Immature natural killer cell (primary cell): ENCODE measurements at regions not wholly inside any gene's neighbourhood (a gene's known extent, or its start where the extent isn't known, plus 50 kb on each side); places are given as distances from the start of the nearest gene placed in this dataset.

Experiments
- DNase-seq, 3 donors: peaks; one replicate each; pipeline ENCODE4 v3.0.0; 2022; ENCODE audit warnings: mixed read lengths in 1 of 3
- H3K27ac Mint-ChIP-seq, 6 donors: one replicate each; pipeline ENCODE4 v1.8.0; 2020; ENCODE audit warnings: mixed read lengths in 6 of 6, mild to moderate bottlenecking in 5 of 6, inconsistent platforms in 4 of 6, moderate library complexity in 3 of 6
- H3K27me3 Mint-ChIP-seq, 3 donors: one replicate each; pipeline ENCODE4 v1.8.0; 2020 to 2021; ENCODE audit warnings: low read depth in 3 of 3, mild to moderate bottlenecking in 3 of 3, mixed read lengths in 3 of 3, moderate library complexity in 3 of 3, inconsistent platforms in 1 of 3
- H3K36me3 Mint-ChIP-seq, 3 donors: one replicate each; pipeline ENCODE4 v1.8.0; 2020; ENCODE audit warnings: mixed read lengths in 3 of 3, inconsistent platforms in 2 of 3, mild to moderate bottlenecking in 2 of 3
- H3K4me1 Mint-ChIP-seq, 2 donors: one replicate each; pipeline ENCODE4 v1.8.0; 2020; ENCODE audit warnings: inconsistent platforms in 2 of 2, mild to moderate bottlenecking in 2 of 2, mixed read lengths in 2 of 2, moderate library complexity in 1 of 2
- H3K4me3 Mint-ChIP-seq, 5 donors: one replicate each; pipeline ENCODE4 v1.8.0; 2020; ENCODE audit warnings: mild to moderate bottlenecking in 5 of 5, mixed read lengths in 5 of 5, inconsistent platforms in 3 of 5, moderate library complexity in 3 of 5
- H3K9me3 Mint-ChIP-seq, 6 donors: one replicate each; pipeline ENCODE4 v1.8.0; 2020; ENCODE audit warnings: mild to moderate bottlenecking in 6 of 6, mixed read lengths in 6 of 6, inconsistent platforms in 4 of 6, moderate library complexity in 3 of 6

DNA sequence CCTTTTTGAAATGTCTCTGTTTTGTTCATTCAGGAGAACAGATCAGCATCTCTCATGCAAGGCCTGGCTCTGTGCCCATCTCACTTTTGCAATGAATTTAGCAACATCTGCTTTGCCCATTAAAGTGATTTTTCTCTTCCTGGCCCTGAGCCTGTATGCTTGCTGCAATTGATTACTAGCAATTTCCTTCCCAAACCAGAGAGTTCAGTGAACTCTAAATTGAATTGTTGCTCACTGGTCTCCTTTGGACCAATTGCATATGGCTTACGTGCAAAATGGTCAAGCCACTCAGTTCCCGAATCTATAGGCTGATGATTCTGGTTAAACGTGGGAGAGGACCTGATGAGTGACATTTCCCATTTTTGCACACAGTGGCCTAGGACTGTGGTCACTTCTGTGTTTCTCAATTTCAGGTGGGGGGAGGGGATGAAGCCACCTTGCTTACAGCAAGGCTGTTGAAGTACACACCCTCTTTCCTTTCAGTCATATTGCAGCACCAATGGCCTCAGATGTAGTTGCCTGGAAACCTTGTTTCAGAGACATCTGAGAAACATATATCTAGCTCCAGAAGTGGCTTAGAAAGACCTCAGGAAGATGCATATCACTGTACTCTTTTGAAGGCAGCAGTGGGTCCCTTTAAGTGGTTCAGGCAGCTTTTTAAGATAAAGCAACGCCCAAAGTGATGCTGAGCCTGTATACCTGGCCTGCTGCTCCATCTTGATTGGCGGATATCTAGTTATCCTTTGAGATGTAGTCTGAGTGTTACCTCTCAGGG lies 201.4 kb downstream of the PTEN start:
- no peak overlapping the region for H3K4me3 Mint-ChIP-seq
- peaks cover 0 to 4% (median 0%) of the 10 kb centered on the region in 3 donors for H3K36me3 Mint-ChIP-seq
- H3K4me1 Mint-ChIP-seq, result peaks cover 36 to 68% of the 10 kb centered on the region in 2 donors

DNA sequence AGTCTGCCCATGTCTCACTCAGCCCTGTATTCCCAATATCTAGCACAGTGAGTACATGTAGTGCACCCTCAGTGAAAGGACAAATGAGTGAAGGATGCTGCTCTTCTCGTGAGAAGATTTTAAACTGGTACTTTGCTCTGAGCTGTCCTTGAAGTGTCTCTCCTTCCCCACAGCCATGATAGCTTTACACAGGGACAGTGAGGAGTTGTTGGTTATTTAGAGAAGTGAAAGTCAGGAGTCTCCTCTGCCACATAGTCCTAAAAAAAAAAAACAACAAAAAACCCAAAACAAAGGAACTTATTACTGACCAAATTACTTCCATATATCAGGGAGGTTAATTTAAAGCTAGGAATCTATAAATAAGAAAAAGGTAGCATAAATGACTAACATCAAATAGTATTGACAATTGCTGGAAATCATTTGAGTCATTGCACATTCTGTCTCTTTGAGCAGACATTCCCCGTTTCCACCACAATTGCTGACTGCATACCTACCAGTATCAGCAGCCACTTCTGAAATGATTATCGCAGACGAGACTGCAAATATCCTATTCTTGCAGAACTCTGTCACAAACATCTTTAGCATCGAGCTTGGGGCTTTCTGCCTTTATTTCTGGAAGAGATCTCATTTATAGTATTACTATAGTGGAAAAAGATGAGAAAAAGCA lies 202.1 kb downstream of the PTEN start:
- H3K9me3 Mint-ChIP-seq, result peaks cover 0 to under 1% (median 0%) of the 10 kb centered on the region in 6 donors
- H3K36me3 Mint-ChIP-seq, result peaks cover 0 to 4% (median 0%) of the 10 kb centered on the region in 3 donors
- no peak for DNase-seq
- H3K27ac Mint-ChIP-seq, result peak overlapping the region in 4 of 6 donors; percentile 9 to 69 (median 47)
- H3K27me3 Mint-ChIP-seq, result peaks cover 3 to 8% (median 8%) of the 10 kb centered on the region in 3 donors
- no peak overlapping the region for H3K4me3 Mint-ChIP-seq
- peaks cover 37 to 71% of the 10 kb centered on the region in 2 donors for H3K4me1 Mint-ChIP-seq

More for the DNA sequence above, 201.4 kb downstream of the PTEN start:
- H3K27me3 Mint-ChIP-seq, result peaks cover 3 to 10% (median 6%) of the 10 kb centered on the region in 3 donors
- H3K9me3 Mint-ChIP-seq, result peaks cover 0 to 1% (median 0%) of the 10 kb centered on the region in 6 donors
- H3K27ac Mint-ChIP-seq, result peak overlapping the region in 4 of 6 donors; percentile 26 to 69 (median 47)
- no peak for DNase-seq

GRCh38 chr10:88066319-88066718 lies 202.9 kb downstream of the PTEN start:
- Mint-ChIP-seq H3K4me3 (peak overlapping the region; percentile 3 to 61 (median 54)), H3K4me1 (peaks cover 37 to 71% of the 10 kb centered on the region in 2 donors), H3K9me3 (no peaks in the 10 kb centered on the region), H3K27me3 (peaks cover 0 to 5% (median 4%) of the 10 kb centered on the region in 3 donors), H3K36me3 (peaks cover 0 to 4% (median 0%) of the 10 kb centered on the region in 3 donors), H3K27ac (peak overlapping the region in 4 of 6 donors; percentile 50 to 84 (median 76))
- DNase-seq, result no peak

GRCh38 chr10:88066876-88067275 lies 203.5 kb downstream of the PTEN start:
- H3K36me3 Mint-ChIP-seq, result peaks cover 0 to 4% (median 0%) of the 10 kb centered on the region in 3 donors
- H3K4me1 Mint-ChIP-seq, result peaks cover 40 to 75% of the 10 kb centered on the region in 2 donors
- no peaks in the 10 kb centered on the region for H3K9me3 Mint-ChIP-seq
- H3K27ac Mint-ChIP-seq, result peak overlapping the region; percentile 24 to 84 (median 72)
- H3K27me3 Mint-ChIP-seq, result peaks cover 0 to 5% (median 4%) of the 10 kb centered on the region in 3 donors
- DNase-seq, result peak; percentile 29 to 37 (median 33)
- peak overlapping the region; percentile 3 to 64 (median 57) for H3K4me3 Mint-ChIP-seq

- peak overlapping the region in 4 of 6 donors; percentile 9 to 69 (median 30) for H3K27ac Mint-ChIP-seq
- peaks cover 0 to 4% (median 0%) of the 10 kb centered on the region in 3 donors for H3K36me3 Mint-ChIP-seq
- peaks cover 45 to 73% of the 10 kb centered on the region in 2 donors for H3K4me1 Mint-ChIP-seq
- no peak for DNase-seq
- H3K27me3 Mint-ChIP-seq, result peaks cover 0 to 5% (median 4%) of the 10 kb centered on the region in 3 donors
- H3K9me3 Mint-ChIP-seq, result no peaks in the 10 kb centered on the region
- H3K4me3 Mint-ChIP-seq, result peak overlapping the region in 4 of 5 donors; percentile 3 to 64 (median 56)
These were observed 204.3 kb downstream of the PTEN start for GRCh38 chr10:88067737-88068136.

GRCh38 chr10:88069338-88069737 lies 205.9 kb downstream of the PTEN start:
- Mint-ChIP-seq H3K27ac (no peak overlapping the region), H3K4me3 (no peak overlapping the region), H3K27me3 (peaks cover 5 to 16% (median 8%) of the 10 kb centered on the region in 3 donors), H3K4me1 (peaks cover 45 to 61% of the 10 kb centered on the region in 2 donors), H3K36me3 (peaks cover 0 to 4% (median 0%) of the 10 kb centered on the region in 3 donors), H3K9me3 (no peaks in the 10 kb centered on the region)
- DNase-seq, result no peak

- H3K36me3 Mint-ChIP-seq, result peaks cover 0 to 4% (median 0%) of the 10 kb centered on the region in 3 donors
- H3K9me3 Mint-ChIP-seq, result no peaks in the 10 kb centered on the region
- peaks cover 5 to 23% (median 15%) of the 10 kb centered on the region in 3 donors for H3K27me3 Mint-ChIP-seq
- no peak for DNase-seq
- H3K4me1 Mint-ChIP-seq, result peaks cover 52 to 54% of the 10 kb centered on the region in 2 donors
- H3K4me3 Mint-ChIP-seq, result no peak overlapping the region
- no peak overlapping the region for H3K27ac Mint-ChIP-seq
These were observed 206.9 kb downstream of the PTEN start for GRCh38 chr10:88070080-88070880.

DNA sequence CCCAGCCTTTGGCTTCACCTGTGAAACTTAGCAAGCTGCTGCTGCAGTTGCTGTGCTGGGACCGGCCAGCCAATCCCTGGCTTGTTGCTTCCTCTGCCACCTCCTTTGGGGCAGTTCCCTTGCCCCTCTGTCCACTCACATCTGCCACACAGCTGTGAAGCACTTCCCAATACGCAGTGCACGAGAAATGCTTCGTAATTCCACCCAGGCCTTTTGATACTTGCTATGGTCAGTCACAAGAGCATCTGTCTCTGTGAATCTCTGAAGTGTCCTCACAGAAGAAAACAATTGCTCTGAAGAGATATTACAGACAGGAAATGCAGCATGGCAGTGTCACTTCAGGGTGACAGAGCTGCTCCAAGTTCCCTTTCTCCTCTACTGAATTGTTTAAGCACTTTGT lies 208.5 kb downstream of the PTEN start:
- peak overlapping the region in 2 of 6 donors; percentile 23 to 43 for H3K27ac Mint-ChIP-seq
- H3K4me1 Mint-ChIP-seq, result peaks cover 56 to 61% of the 10 kb centered on the region in 2 donors
- no peaks in the 10 kb centered on the region for H3K9me3 Mint-ChIP-seq
- H3K36me3 Mint-ChIP-seq, result peaks cover 0 to 4% (median 0%) of the 10 kb centered on the region in 3 donors
- no peak for DNase-seq
- no peak overlapping the region for H3K4me3 Mint-ChIP-seq
- H3K27me3 Mint-ChIP-seq, result peaks cover 11 to 28% (median 23%) of the 10 kb centered on the region in 3 donors

DNA sequence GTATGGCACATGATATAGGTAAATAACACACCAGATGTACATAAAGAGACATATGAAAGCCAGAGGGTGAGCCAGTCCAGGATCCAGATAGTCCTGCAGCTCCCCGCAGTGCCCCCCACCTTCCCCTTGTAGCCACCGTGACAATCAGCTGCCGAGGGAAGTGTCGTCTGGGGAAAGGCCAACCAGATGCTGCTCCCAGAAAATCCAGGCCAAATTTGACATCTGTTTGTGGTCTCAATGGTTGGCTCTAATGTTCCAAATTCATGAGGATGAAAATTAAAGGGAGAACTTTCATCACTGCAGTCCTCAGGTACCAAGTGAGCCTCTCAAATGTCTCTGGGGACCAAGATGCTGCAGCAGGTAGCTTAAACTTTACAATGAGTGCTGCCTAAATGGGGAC lies 210.3 kb downstream of the PTEN start:
- no peak for DNase-seq
- H3K27ac Mint-ChIP-seq, result no peak overlapping the region
- peaks cover 46 to 54% of the 10 kb centered on the region in 2 donors for H3K4me1 Mint-ChIP-seq
- peaks cover 16 to 28% (median 28%) of the 10 kb centered on the region in 3 donors for H3K27me3 Mint-ChIP-seq
- no peak overlapping the region for H3K4me3 Mint-ChIP-seq
- no peaks in the 10 kb centered on the region for H3K36me3 Mint-ChIP-seq
- no peaks in the 10 kb centered on the region for H3K9me3 Mint-ChIP-seq

DNA sequence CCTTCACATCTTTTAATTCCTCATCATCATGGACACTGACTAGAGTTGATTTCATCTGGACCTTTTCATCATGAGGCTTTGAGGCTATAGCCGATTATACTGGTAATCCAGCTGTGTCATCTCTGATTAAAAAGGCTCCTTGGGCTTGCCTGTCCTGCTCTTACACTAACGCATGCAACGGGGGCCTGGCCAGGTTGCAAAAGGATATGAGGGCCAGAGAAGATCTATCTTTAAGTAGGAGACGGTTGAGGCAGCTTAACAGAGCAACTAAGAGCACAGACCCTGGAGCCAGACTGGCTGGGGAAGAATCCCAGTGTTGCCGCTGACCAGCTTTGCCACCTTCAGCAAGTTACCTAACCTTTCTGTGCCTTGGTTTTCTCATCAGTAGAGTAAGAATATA lies 211.5 kb downstream of the PTEN start:
- no peak for DNase-seq
- H3K4me3 Mint-ChIP-seq, result peak overlapping the region in 2 of 5 donors; percentile 17 to 32
- H3K9me3 Mint-ChIP-seq, result no peaks in the 10 kb centered on the region
- peaks cover 35 to 46% of the 10 kb centered on the region in 2 donors for H3K4me1 Mint-ChIP-seq
- H3K36me3 Mint-ChIP-seq, result no peaks in the 10 kb centered on the region
- peaks cover 18 to 28% (median 27%) of the 10 kb centered on the region in 3 donors for H3K27me3 Mint-ChIP-seq
- no peak overlapping the region for H3K27ac Mint-ChIP-seq

DNA sequence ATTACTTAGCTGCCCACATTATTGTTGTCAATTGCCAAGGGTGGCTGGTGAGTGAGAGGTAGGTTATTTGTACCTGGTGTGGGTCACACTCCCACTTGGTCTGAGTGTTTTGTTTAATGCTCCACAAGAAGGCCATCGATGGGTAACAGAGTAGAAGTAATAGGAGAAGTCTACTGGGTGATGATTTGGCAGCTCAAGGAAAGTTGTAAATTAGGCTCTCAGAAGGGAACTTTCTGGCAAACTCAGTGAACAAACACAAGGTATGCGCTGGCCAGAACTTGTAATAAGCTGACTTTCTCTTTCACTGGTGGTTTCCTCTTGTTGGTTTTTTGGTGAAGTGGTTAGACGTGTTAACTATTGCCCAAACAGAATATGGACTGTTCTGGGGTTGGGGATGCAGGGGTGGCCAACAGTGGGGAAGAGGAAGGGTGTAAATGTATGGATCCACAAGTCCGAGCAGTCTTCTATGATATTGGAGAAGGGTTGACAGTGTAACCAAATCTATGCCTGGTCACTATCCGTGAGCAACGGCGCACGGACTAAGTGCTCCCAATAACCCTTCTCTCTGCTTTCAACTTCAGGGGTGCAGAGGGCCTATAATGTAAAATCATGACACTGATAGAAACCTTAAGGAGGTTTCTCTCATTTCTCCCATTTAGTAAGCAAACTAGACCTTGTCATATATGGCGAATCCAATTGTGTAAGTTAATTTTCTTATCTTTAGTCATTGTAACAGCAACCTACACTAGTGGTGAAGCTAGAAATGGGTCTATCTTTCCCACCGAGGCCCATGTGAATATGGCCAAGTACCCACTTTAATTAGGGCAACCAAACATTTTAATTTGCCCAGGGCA lies 212.8 kb downstream of the PTEN start:
- peak overlapping the region in 4 of 6 donors; percentile 4 to 67 (median 26) for H3K27ac Mint-ChIP-seq
- peaks cover 35 to 57% of the 10 kb centered on the region in 2 donors for H3K4me1 Mint-ChIP-seq
- H3K4me3 Mint-ChIP-seq, result peak overlapping the region; percentile 23 to 68 (median 55)

GRCh38 chr10:88077977-88078376 lies 214.6 kb downstream of the PTEN start:
- no peak overlapping the region for H3K4me3 Mint-ChIP-seq
- H3K27me3 Mint-ChIP-seq, result peaks cover 21 to 31% (median 27%) of the 10 kb centered on the region in 3 donors
- no peak overlapping the region for H3K27ac Mint-ChIP-seq
- no peaks in the 10 kb centered on the region for H3K36me3 Mint-ChIP-seq
- peaks cover 38 to 61% of the 10 kb centered on the region in 2 donors for H3K4me1 Mint-ChIP-seq
- no peaks in the 10 kb centered on the region for H3K9me3 Mint-ChIP-seq
- no peak for DNase-seq

More for the DNA sequence above, 212.8 kb downstream of the PTEN start:
- H3K27me3 Mint-ChIP-seq, result peaks cover 20 to 29% (median 27%) of the 10 kb centered on the region in 3 donors
- no peaks in the 10 kb centered on the region for H3K36me3 Mint-ChIP-seq
- peak; percentile 64 to 65 (median 64) for DNase-seq
- H3K9me3 Mint-ChIP-seq, result no peaks in the 10 kb centered on the region
